ENCODE measurements at regions not wholly inside any gene's neighbourhood (a gene's known extent, or its start where the extent isn't known, plus 50 kb on each side); places are given as distances from the start of the nearest gene placed in this dataset.
A peak's percentile ranks its signal among the peaks of the same experiment; 100 is the strongest.
"Not testable (repeated sequence)": the region's sequence is repeated elsewhere in the genome, so short reads cannot be mapped to it uniquely, and the experiment has no call there.

- DNase-seq (ENCODE audit: low read depth), result not testable (repeated sequence)
These were observed 69.1 kb downstream of the ZNF518B start for GRCh38 chr4:10388146-10388545.

GRCh38 chr4:10385994-10386394, 71.2 kb downstream of the ZNF518B start:
- no peak for DNase-seq (ENCODE audit: low read depth)

DNA sequence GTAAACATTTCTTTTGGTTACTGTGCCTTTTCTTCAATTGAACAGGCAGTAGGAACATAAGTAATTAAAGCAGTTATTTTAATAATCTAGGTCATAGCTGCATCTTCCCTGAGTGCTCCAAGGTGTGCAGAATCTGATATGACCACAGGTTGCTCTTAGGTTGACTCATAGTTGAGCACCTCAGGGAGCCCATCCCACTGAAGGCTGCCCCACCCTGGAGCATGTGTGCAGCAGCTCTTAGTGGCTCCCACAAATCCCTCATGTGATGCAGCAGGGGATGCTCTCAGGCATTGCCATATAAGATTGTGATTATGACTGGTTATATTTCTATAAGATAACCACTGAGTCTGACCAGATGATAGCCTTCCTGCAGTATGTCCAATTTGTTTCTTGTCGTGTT, 72.3 kb downstream of the ZNF518B start:
- no peak for DNase-seq (ENCODE audit: low read depth)

- no peak for DNase-seq (ENCODE audit: low read depth)
These were observed 73.8 kb downstream of the ZNF518B start for GRCh38 chr4:10383417-10383816.

GRCh38 chr4:10382171-10382570, 75.1 kb downstream of the ZNF518B start:
- not testable (repeated sequence) for DNase-seq (ENCODE audit: low read depth)

- no peak for DNase-seq (ENCODE audit: low read depth)
These were observed 76.1 kb downstream of the ZNF518B start for GRCh38 chr4:10381146-10381545.

DNA sequence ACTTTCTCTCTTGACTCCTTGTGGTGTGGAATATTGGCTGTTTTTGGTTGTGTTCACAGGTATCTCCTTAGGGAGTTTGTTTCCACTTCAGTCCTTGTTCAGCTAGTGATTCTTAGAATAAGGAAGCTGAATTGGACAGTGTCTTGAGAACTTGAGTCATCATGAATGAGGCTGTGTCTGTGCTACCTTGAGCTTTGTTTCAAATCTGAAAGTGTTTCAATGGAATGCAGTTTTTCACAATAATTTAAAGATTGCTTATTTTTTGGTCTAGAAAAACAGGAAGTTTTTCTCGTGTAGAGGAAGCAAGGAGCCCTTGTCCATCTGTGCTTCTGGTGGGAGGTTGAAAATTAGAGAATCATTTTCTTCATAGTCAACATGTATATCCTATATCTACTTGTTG, 76.5 kb downstream of the ZNF518B start:
- DNase-seq (ENCODE audit: low read depth), result no peak

DNA sequence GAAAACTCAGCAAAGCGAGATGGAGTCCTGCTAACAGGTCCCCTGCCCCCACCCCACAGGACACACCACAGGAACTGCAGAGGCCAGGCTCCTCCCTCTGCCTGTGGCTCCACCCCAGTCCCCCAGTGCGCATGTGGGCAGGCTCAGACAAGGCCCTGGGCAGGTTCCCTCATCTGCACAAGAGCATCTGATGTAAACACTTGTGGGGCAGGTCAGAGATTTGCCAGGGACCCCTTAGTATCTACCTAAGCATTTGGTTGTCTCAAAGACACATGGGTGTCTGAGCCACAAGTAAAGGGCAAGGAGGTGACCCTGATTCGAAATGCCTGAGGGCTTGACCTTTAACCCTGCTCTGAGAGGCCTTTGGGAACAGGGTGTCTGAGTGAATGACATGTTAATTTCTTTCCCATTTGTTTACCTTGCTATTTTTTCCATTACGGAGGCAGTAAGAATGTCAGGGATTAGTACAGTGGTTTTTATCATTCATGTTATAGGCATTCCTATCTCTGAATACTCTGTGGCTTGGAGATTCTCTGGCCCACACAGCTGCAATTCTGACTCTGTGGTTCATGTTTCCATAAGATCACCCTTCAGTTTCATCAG, 85.3 kb downstream of the ZNF518B start:
- peak; percentile 49 for DNase-seq (ENCODE audit: low read depth)

GRCh38 chr4:10371121-10371520, 86.1 kb downstream of the ZNF518B start:
- no peak for DNase-seq (ENCODE audit: low read depth)

- no peak for DNase-seq (ENCODE audit: low read depth)
These were observed 87.7 kb downstream of the ZNF518B start for GRCh38 chr4:10369517-10369916.

DNA sequence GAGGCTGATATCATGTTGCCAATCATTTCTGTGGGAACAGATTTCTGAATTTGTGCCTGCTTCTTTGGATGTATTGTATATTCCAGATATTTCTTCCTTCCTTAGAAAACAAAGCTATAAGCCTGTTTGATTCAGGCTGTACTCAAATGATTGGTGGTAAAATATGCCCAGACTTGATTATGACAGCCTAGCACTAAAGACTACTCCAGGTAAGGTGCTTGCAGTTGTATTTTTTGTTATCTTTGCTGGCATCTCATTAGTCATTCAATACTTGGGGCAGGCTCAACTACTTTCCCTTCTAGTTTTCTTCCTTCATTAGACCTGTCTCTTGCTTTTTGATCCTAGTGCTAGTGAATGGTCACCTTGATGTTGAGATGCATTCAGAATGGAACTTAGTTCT, 90.6 kb downstream of the ZNF518B start:
- DNase-seq (ENCODE audit: low read depth), result no peak

DNA sequence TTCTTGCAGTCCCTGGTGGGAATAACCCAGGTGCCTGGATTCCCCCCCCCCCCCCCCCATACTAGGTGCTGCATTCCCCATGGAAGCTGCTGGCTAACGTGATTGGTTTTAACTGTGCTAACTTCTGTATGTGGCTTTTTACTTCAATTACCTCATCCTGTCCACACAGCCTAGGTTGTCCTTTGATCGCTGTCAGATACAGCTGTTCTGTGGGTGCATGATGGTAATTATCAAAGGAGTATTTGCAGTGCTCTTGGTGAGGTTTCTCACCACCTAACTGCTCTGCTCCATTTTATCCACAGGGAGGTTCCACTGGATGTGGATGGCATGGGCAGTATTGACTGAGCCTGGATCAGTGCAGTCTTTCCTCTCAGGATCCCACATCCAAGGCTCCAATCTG, 93.0 kb downstream of the ZNF518B start:
- DNase-seq (ENCODE audit: low read depth), result no peak

GRCh38 chr4:10354746-10355145, 102.5 kb downstream of the ZNF518B start:
- DNase-seq (ENCODE audit: low read depth), result no peak

DNA sequence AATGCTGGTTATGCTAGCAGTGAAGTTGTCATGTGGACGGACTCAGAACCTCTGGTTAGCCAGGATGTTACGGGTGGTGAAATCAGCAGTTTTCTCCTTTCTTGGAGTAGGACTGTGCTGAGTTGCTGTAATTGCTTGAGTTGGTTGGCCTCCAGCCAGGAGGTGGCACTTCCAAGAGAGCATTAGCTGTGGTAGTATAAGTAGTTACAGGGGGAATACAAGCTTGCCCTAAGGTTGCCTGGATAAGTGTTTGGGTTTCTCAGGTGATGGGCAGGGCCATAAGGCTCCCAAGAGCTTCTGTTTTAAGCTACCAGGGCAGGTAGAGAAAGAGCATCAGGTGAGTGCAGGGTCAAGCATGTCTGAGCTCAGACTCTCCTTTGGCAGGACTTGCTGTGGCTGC, 103.0 kb downstream of the ZNF518B start:
- DNase-seq (ENCODE audit: low read depth), result no peak

DNA sequence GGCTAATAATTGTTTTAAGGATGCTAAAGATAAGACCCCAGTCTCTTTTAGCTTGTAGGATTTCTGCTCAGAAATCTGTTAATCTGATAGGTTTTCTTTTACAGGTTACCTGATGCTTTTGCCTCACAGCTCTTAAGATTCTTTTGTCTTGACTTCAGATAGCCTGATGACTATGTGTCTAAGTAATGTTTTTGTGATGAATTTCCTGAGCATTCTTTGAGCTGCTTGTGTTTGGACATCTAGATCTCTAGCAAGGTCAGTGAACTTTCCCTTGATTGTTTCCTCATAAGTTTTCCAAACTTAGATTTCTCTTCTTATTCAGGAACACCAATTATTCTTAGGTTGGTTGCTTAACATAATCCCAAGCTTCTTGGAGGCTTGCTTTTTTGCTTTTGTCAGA, 104.1 kb downstream of the ZNF518B start:
- no peak for DNase-seq (ENCODE audit: low read depth)

DNA sequence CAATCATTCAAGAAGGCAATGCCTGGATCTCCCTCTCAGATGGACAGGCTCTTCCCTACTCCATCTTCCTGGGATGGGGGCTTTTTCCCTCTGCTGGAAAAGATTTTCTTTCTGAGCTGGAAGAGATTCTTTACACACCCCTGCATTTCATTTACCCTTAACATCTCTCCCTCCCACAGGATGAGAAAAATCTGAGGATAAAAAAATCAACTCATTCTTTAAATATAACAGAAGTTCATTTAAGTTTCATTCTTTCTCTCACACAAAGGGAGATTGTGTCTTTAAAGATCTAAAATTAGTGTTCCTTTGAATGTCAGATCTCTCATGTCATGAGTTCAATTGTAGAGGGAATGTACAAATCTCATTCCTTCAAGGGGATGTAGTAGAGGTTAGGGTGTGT, 109.0 kb downstream of the ZNF518B start:
- no peak for DNase-seq (ENCODE audit: low read depth)

- DNase-seq (ENCODE audit: low read depth), result no peak
These were observed 109.4 kb downstream of the ZNF518B start for GRCh38 chr4:10347815-10348214.

DNA sequence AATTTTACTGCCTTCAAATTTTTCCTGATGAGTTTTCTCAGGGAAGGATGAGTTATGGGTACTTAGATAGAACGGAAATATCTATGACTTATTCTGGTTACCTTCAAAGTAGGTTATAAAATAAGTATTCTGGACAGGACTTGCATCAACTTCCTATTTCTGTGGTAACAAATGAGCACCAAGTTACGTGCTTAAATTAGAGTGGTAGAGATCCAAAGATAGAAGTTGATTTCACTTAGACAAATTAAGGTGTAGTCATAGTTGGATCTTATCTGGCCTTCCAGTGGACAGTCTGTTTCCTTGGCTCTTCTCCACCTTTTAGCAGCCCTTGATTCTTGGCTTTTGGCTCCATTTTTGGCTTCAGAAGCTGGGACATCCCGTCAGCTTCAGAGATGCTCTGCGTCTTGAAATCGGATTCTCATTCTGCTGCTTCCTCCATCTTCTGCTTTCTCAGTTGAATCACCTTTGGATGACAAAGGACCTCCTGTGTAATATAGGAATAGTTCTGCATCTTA, 109.9 kb downstream of the ZNF518B start:
- DNase-seq (ENCODE audit: low read depth), result no peak

- no peak for DNase-seq (ENCODE audit: low read depth)
These were observed 111.2 kb downstream of the ZNF518B start for GRCh38 chr4:10346023-10346422.

DNA sequence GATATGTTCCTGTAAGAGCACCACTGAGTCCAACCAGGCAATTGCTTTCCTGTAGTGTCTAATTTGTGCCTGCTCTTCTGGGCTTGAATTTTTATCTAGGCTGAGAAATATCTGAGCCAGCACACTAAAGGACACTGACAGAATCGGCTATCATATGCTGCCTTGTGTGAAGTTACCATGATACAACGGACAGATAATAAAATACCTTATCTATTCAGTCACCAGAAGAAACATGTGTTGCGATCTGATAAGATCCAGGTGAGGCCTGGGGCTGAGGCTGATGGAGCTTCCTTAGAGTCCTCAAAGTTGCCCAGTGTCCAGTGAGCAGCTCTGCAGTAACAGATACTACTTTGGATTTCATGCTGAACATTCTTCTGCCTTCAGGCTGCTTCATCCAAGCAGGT, 111.8 kb downstream of the ZNF518B start:
- DNase-seq (ENCODE audit: low read depth), result no peak

DNA sequence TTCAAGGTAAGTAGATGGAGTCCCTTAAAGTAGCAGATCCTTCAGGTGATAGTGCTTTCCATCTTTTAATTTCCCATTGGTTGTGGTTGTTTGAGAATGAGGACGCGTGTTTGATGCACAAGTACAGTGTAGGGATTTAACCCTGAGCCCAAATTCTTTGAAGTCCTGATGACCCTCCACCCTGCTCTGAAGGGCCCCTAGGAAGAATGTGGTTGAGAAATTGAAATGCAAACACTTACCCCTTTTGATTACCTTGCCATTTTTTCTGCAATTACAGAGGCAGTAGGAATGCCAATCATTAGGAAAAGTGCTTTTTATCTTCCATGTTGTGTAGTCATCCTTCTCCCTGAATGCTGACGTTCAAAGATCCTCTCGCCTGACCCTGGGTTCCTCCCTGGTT, 112.4 kb downstream of the ZNF518B start:
- DNase-seq (ENCODE audit: low read depth), result no peak

GRCh38 chr4:10343656-10344055, 113.6 kb downstream of the ZNF518B start:
- peak; percentile 6 for DNase-seq (ENCODE audit: low read depth)

GRCh38 chr4:10342866-10343265, 114.4 kb downstream of the ZNF518B start:
- no peak for DNase-seq (ENCODE audit: low read depth)

GRCh38 chr4:10336471-10336870, 120.8 kb downstream of the ZNF518B start:
- DNase-seq (ENCODE audit: low read depth), result peak; percentile 53

Measured in LHCN-M2 (cell line).